ENCODE measurements at regions not wholly inside any gene's neighbourhood (a gene's known extent, or its start where the extent isn't known, plus 50 kb on each side); places are given as distances from the start of the nearest gene placed in this dataset.

- Mint-ChIP-seq H3K27me3 (ENCODE audit: insufficient read depth, low read depth) (peaks cover 5% of the 10 kb centered on the region), H3K9me3 (no peaks in the 10 kb centered on the region), H3K4me1 (peaks cover 6% of the 10 kb centered on the region), H3K27ac (peak overlapping the region; percentile 51), H3K36me3 (no peaks in the 10 kb centered on the region), H3K4me3 (no peak overlapping the region)
- Histone ChIP-seq H2AFZ (replicated peaks) (peak overlapping the region; percentile 73), H3K4me1 (no peaks in the 10 kb centered on the region), H3K27me3 (no peaks in the 10 kb centered on the region), H3K4me3 (no peak overlapping the region), H3K9ac (no peak overlapping the region), H3K79me2 (ENCODE audit: low read depth) (no peaks in the 10 kb centered on the region), H3K36me3 (no peaks in the 10 kb centered on the region), H4K20me1 (ENCODE audit: low read depth) (no peaks in the 10 kb centered on the region), H3F3A (ENCODE audit: low read depth) (no peaks in the 10 kb centered on the region), H3K27ac (no peak overlapping the region), H3K4me2 (no peak overlapping the region), H3K9me3 (ENCODE audit: low read depth) (no peaks in the 10 kb centered on the region)
- no peak for TF ChIP-seq CTCF (IDR thresholded peaks at IDR 0.05)
- TF ChIP-seq EZH2 (IDR thresholded peaks at IDR 0.05), result no peak
- no peak for TF ChIP-seq EZH2phosphoT487 (IDR thresholded peaks at IDR 0.05)
- peak; percentile 38 for DNase-seq (ENCODE audit: low spot score)
These were observed 219.8 kb upstream of the ARID1B start for GRCh38 chr6:156557251-156557910.

GRCh38 chr6:156556811-156557210 lies 220.4 kb upstream of the ARID1B start:
- H3K79me2 ChIP-seq (ENCODE audit: low read depth), result no peaks in the 10 kb centered on the region

GRCh38 chr6:156555116-156555515 lies 222.1 kb upstream of the ARID1B start:
- no peak overlapping the region for H3K4me3 ChIP-seq
- Mint-ChIP-seq H3K36me3 (no peaks in the 10 kb centered on the region), H3K4me1 (peaks cover 6% of the 10 kb centered on the region), H3K9me3 (no peaks in the 10 kb centered on the region), H3K4me3 (no peak overlapping the region), H3K27me3 (ENCODE audit: insufficient read depth, low read depth) (peaks cover 2% of the 10 kb centered on the region), H3K27ac (no peak overlapping the region)
- H3K4me1 ChIP-seq, result no peaks in the 10 kb centered on the region
- no peak for TF ChIP-seq EZH2phosphoT487 (IDR thresholded peaks at IDR 0.05)
- TF ChIP-seq EZH2 (IDR thresholded peaks at IDR 0.05), result no peak
- no peak for TF ChIP-seq CTCF (IDR thresholded peaks at IDR 0.05)
- no peak overlapping the region for H3K9ac ChIP-seq
- no peaks in the 10 kb centered on the region for H3K36me3 ChIP-seq
- no peak overlapping the region for H3K27ac ChIP-seq
- no peaks in the 10 kb centered on the region for H3K9me3 ChIP-seq (ENCODE audit: low read depth)
- no peak overlapping the region for H2AFZ ChIP-seq (replicated peaks)
- no peaks in the 10 kb centered on the region for H3F3A ChIP-seq (ENCODE audit: low read depth)
- no peaks in the 10 kb centered on the region for H4K20me1 ChIP-seq (ENCODE audit: low read depth)
- DNase-seq (ENCODE audit: low spot score), result no peak
- no peak overlapping the region for H3K4me2 ChIP-seq
- H3K79me2 ChIP-seq (ENCODE audit: low read depth), result no peaks in the 10 kb centered on the region
- no peaks in the 10 kb centered on the region for H3K27me3 ChIP-seq

More at GRCh38 chr6:156556811-156557210, 220.4 kb upstream of the ARID1B start:
- no peaks in the 10 kb centered on the region for H3K36me3 ChIP-seq
- H2AFZ ChIP-seq (replicated peaks), result no peak overlapping the region
- Mint-ChIP-seq H3K9me3 (no peaks in the 10 kb centered on the region), H3K36me3 (no peaks in the 10 kb centered on the region), H3K4me3 (no peak overlapping the region), H3K27me3 (ENCODE audit: insufficient read depth, low read depth) (peaks cover 5% of the 10 kb centered on the region), H3K27ac (peak overlapping the region; percentile 51), H3K4me1 (peaks cover 6% of the 10 kb centered on the region)
- no peaks in the 10 kb centered on the region for H3K4me1 ChIP-seq
- no peaks in the 10 kb centered on the region for H4K20me1 ChIP-seq (ENCODE audit: low read depth)
- TF ChIP-seq CTCF (IDR thresholded peaks at IDR 0.05) (no peak), EZH2phosphoT487 (IDR thresholded peaks at IDR 0.05) (no peak), EZH2 (IDR thresholded peaks at IDR 0.05) (no peak)
- no peak for DNase-seq (ENCODE audit: low spot score)
- H3K27ac ChIP-seq, result no peak overlapping the region
- H3K9me3 ChIP-seq (ENCODE audit: low read depth), result no peaks in the 10 kb centered on the region
- no peak overlapping the region for H3K4me3 ChIP-seq
- no peak overlapping the region for H3K4me2 ChIP-seq
- H3K27me3 ChIP-seq, result no peaks in the 10 kb centered on the region
- H3K9ac ChIP-seq, result no peak overlapping the region
- no peaks in the 10 kb centered on the region for H3F3A ChIP-seq (ENCODE audit: low read depth)

Measured in neural progenitor cell (in vitro differentiated cells).